ENCODE measurements at regions not wholly inside any gene's neighbourhood (a gene's known extent, or its start where the extent isn't known, plus 50 kb on each side); places are given as distances from the start of the nearest gene placed in this dataset.

DNA sequence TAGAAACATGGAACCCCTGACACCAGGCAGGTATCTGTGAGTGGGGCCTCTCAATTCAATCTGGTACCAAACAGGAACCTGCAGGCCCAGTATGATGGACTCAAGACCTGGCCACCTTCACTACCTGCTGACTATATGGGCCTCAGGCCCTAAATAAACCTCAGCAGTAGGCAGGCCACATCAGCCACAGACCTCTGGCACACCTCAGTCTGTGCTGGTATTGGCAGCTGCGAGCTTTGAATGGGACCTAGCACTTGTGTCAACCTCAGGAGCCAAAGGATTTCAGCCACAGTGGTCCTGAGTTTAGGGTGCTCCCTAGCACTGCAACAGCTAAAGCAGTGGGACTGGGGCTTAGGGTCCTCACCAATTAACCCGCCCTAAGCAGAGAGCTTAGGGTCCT is 325.5 kb downstream of the ZNF608 start:
- no peak for DNase-seq (ENCODE audit: low read depth, low spot score)

DNA sequence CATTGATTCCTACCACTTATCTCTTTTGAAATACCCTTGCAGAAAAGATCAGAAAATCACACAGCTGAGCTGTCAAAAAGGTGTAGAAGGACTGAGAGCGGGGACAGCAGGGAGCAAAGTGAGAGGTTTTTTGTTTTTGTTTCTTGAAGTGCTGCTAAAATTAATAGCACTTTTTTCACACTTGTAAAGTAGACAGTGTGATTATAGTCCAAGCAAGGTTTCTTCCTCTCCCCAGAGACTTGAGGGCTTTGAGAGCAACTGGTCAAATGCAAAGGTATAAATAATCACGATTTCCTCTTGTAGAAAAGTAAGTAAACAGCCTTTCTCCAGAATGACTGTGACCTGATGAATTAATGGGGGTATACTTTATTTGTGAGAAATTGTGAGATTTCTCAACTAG is 326.9 kb downstream of the ZNF608 start:
- DNase-seq (ENCODE audit: low read depth, low spot score), result no peak
- no peak overlapping the region for H3K4me3 ChIP-seq (ENCODE audit: low read length)

More for the DNA sequence above, 325.5 kb downstream of the ZNF608 start:
- no peak overlapping the region for H3K4me3 ChIP-seq (ENCODE audit: low read length)

DNA sequence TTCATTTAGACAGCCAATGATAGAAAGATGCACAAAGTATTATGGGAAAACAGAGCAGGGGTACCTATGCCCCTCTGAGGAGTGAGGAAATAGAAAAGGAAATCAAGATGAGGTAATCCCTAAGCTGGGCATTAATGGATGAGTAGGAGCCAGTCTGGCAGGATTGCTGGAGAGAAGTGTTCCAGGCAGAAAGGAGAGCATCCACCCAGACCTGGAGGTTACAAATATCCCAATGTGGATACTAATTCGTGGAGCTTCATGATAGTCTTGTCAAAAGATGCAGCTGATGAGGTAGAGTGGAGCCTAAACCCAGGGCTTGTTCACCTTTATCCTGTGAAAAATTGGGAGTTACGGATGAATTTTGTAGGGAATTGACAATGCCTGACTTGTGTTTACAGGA is 328.0 kb downstream of the ZNF608 start:
- H3K4me3 ChIP-seq (ENCODE audit: low read length), result no peak overlapping the region
- no peak for DNase-seq (ENCODE audit: low read depth, low spot score)

DNA sequence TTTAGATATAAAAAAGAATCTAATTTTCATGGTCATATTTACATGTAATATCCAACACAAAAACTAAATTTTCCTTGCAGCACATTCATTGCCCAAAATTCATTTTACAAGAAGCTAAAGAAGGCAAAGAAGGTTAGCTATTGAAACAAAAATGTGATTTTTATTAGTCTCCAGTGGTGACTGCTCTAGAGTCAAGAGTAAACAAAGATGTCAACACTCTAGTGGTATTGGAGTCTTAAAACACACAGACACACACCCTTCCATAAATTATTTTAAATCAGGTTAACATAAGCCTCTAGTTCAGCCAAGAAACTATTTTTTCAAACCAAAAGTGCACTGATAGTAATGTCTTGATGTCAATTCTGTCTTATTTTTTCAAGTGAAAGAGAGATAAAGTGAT is 329.2 kb downstream of the ZNF608 start:
- no peak for DNase-seq (ENCODE audit: low read depth, low spot score)
- H3K4me3 ChIP-seq (ENCODE audit: low read length), result no peak overlapping the region

DNA sequence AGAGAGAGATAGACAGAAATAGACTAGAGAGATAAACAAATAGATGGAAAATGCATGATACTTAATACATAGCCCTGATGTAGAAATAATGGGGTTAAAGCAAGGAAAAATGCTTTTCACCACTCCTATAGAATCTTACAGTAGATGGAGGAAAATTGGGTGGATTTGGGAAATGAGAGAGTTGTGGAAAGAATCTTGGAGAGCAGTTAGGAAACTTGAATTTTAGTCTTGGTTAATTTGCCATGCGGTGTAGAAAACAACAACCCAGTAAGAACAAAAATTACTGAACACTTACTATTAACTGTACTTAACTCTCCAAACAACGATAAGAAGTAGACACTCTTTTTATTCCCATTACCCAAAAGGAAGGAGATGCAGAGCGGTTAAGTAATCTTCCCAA is 329.8 kb downstream of the ZNF608 start:
- DNase-seq (ENCODE audit: low read depth, low spot score), result no peak
- H3K4me3 ChIP-seq (ENCODE audit: low read length), result no peak overlapping the region

DNA sequence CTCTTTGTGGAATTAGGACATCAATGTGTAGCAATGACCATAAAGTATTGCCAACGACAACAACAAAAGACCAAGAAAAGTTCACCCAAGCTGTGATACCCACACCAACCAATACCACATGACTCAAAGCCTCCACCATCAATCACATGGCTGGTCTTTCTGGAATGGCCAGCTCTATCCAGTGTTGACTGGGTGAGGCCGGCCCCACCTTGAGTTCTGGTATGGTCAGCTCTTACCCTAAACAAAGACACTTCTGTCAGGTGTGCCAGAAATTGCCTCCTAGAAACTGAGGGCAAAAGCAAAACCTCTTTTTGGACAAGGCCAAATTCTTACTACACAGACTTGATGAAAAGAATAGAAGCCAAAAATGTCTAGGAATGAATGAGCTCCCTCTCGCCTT is 331.5 kb downstream of the ZNF608 start:
- DNase-seq (ENCODE audit: low read depth, low spot score), result no peak
- no peak overlapping the region for H3K4me3 ChIP-seq (ENCODE audit: low read length)

DNA sequence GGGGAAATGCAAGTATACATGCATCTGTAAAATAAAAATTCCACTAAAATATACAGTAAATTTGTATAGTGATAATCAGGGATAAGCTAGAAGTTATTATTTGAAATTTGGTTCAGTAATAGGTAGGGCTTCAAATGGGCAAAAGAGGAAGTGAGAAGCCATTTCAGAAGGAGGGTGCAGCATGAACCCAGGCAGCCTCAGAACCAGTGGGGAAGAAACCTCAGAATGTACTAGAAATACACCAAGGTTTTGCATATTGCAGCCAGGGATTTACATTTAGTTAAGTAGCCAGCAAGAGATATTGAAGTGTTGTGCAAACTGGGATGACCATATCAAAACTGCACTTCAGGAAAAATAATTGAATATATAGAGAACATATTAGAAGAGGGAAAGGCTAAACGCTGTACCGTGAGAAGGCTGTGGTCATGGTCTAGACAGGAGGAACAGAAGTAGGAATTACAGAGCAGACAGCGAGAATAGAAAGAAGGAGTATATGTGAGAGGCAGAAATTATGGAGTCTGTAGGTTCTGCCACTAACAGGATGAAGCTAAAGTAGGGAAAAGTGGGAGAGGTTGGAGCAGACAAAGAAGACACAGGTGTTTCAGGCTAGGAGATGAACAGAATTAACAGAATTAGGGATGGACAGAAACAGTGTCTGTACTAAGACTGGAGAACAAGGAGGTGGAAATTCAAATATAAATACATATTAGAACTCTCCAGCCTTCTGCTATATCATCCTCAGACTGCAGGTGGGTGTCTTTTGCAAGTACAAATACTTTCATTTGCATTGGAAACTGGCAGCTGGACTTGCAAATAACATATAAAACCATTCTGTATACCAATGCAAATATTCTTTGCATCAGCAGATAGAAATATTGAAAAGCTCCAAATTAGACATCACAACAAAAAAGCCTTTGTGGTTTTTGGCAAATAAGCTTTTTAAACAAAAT is 335.6 kb downstream of the ZNF608 start:
- no peak for DNase-seq (ENCODE audit: low read depth, low spot score)
- H3K4me3 ChIP-seq (ENCODE audit: low read length), result no peak overlapping the region

DNA sequence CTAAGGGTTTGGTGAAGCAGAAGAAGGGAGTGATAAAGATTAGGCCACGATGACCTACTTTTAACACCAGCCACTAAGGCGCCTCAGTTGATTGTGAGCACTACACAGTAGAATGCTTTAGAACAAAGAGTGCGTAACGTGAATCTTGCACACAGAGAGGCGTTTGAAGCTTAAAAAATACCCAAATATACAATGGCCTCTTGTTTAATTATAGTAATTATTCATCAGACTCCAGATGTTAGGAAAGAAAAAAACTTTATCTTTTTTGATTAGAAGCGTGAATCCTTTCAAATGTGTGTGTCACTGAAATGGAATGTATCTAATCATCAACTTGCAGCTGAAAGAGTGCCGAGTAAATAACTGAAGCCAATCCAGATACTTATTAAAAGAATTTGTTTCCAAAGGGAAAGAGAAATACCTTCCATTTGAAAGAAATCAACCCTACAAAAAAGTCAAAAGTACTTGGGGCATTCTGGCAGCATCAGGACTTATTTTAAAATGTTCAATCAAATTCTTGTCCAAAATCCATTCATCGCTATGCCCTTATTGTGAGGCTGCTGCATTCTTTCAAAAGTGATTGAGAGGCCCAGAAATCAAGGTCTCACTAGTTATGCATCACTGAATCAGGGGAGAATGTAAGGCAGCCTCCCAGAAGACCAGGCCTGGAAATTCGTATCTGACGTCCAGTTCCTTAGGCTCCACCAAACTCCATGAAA is 337.5 kb downstream of the ZNF608 start:
- DNase-seq (ENCODE audit: low read depth, low spot score), result no peak
- H3K4me3 ChIP-seq (ENCODE audit: low read length), result no peak overlapping the region

GRCh38 chr5:124404796-124405195 is 341.6 kb downstream of the ZNF608 start:
- DNase-seq (ENCODE audit: low read depth, low spot score), result no peak
- H3K4me3 ChIP-seq (ENCODE audit: low read length), result no peak overlapping the region

- no peak overlapping the region for H3K4me3 ChIP-seq (ENCODE audit: low read length)
- no peak for DNase-seq (ENCODE audit: low read depth, low spot score)
Measured at GRCh38 chr5:124403281-124403680, 343.2 kb downstream of the ZNF608 start.

- no peak for DNase-seq (ENCODE audit: low read depth, low spot score)
- no peak overlapping the region for H3K4me3 ChIP-seq (ENCODE audit: low read length)
Measured at GRCh38 chr5:124402144-124402581, 344.3 kb downstream of the ZNF608 start.

GRCh38 chr5:124401476-124402143 is 344.8 kb downstream of the ZNF608 start:
- no peak for DNase-seq (ENCODE audit: low read depth, low spot score)

DNA sequence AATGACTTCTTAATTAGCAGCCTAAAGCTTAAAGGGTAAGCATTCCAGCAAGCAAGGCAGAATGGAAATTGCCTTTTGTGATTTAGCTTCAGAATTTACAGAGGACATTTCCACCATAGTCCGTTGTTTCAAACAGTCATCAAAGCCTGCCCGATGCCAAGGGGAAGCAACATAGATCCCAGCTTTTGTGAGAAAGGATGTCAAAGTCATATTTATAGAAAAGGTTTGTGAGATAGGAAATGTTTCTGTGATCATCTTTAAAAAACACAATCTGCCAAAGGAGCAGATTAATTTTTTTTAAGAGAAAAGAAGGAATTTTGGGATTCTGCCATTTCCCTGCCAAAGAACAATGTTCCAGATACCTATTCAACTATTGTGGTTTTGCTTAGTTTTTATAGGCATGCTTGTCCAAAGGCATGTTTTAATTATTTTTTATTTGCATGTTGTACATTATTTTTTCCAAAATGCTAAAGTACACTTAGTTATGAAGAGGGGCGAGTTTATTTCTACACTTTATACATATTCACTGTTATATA is 346.9 kb downstream of the ZNF608 start:
- no peak overlapping the region for H3K4me3 ChIP-seq (ENCODE audit: low read length)
- no peak for DNase-seq (ENCODE audit: low read depth, low spot score)

More at GRCh38 chr5:124401476-124402143, 344.8 kb downstream of the ZNF608 start:
- no peak overlapping the region for H3K4me3 ChIP-seq (ENCODE audit: low read length)

- no peak overlapping the region for H3K4me3 ChIP-seq (ENCODE audit: low read length)
- no peak for DNase-seq (ENCODE audit: low read depth, low spot score)
Measured at GRCh38 chr5:124398460-124398859, 348.0 kb downstream of the ZNF608 start.

DNA sequence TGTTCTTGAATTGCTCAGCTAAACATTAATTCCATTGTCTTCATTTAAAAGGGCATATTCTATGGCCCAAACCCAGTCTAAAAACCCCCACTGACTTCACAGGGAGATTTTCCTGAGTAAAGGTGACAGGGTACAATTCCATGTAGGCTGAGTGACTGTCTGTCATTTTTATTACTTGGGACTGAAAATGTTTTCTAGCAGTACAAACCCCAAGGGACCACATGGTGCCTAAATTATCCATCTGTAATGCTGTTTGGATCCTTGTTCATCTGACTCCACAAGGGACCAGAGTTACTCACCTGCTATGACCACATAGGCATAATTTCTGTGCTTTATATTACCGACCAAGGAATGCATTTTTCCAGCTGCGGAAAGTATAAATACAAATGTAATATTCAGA is 349.1 kb downstream of the ZNF608 start:
- DNase-seq (ENCODE audit: low read depth, low spot score), result no peak
- H3K4me3 ChIP-seq (ENCODE audit: low read length), result no peak overlapping the region

DNA sequence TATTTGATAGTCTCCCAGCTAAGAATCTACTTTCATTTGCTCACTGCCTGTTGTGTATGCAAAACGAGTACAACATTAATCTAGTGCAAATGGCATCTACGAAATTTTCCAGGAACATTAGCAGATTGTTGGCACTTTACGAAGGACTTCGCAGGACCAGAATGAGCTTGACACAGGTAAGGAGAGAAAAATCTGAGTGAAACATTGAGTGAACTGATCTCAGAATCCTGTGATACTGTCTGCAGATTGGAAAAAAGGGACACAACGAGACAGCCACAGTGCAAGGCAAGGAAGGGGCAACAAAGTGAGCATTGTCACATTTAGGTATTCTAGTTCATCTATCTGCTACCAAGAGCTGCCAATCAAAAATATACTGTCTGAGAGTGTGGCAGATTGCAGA is 350.5 kb downstream of the ZNF608 start:
- no peak overlapping the region for H3K4me3 ChIP-seq (ENCODE audit: low read length)
- no peak for DNase-seq (ENCODE audit: low read depth, low spot score)

DNA sequence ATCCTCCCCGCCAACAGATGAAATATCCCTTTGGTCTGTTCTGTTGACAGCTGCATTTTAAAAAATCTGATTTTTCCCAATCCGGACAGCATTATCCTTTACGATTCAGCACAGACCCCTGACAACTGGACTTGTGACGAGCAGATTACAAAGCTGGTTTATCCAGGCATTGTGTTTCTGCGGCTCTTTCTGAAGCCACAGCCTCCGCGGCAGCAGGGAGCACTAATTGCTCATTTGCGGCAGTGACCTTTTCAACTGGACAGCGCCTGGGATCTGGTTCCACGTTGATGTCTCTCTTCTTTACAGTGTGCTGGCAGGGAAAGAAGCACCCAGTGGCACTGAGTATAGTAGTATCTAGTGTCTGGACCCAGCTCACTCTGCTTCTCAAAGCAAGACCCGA is 351.2 kb downstream of the ZNF608 start:
- H3K4me3 ChIP-seq (ENCODE audit: low read length), result no peak overlapping the region
- no peak for DNase-seq (ENCODE audit: low read depth, low spot score)

GRCh38 chr5:124394700-124395245 is 351.7 kb downstream of the ZNF608 start:
- DNase-seq (ENCODE audit: low read depth, low spot score), result no peak
- no peak overlapping the region for H3K4me3 ChIP-seq (ENCODE audit: low read length)
